Neural cell (in vitro differentiated cells): ENCODE measurements at regions not wholly inside any gene's neighbourhood (a gene's known extent, or its start where the extent isn't known, plus 50 kb on each side); places are given as distances from the start of the nearest gene placed in this dataset.

ENCODE experiments used
- H2AFZ ChIP-seq: fragments of 200-600, 300-800 bp; sonication (generic), shearing (Covaris generic); 2 replicates; pipeline ENCODE4 v1.6.0; 2014; ENCODE audit warnings: low read depth, mild to moderate bottlenecking, antibody characterized with exemption, low read length, moderate library complexity
- H3F3A ChIP-seq: fragments of 200-600 bp; shearing (Covaris generic); 2 replicates; pipeline ENCODE4 v1.6.1; 2016; ENCODE audit warnings: mild to moderate bottlenecking, moderate library complexity, mixed read lengths, antibody characterized with exemption, low read length; ENCODE audit not compliant: insufficient read depth, poor library complexity, severe bottlenecking
- H3K27ac ChIP-seq: fragments of 200-600, 300-800 bp; sonication (generic), shearing (Covaris generic); 2 replicates; pipeline ENCODE4 v1.5.1; 2014; ENCODE audit warnings: mild to moderate bottlenecking, low read length, moderate library complexity
- H3K27me3 ChIP-seq: fragments of 300-800, 200-600 bp; sonication (generic), shearing (Covaris generic); 2 replicates; pipeline ENCODE4 v1.6.0; 2014; ENCODE audit warnings: mild to moderate bottlenecking, low read depth, low read length, moderate library complexity; ENCODE audit not compliant: insufficient read depth
- H3K36me3 ChIP-seq: fragments of 300-800, 200-600 bp; sonication (generic), shearing (Covaris generic); 2 replicates; pipeline ENCODE4 v1.5.1; 2014; ENCODE audit warnings: mild to moderate bottlenecking, antibody characterized with exemption, low read length, moderate library complexity; ENCODE audit not compliant: insufficient read depth
- H3K4me2 ChIP-seq: fragments of 300-800, 200-600 bp; sonication (generic), shearing (Covaris generic); 2 replicates; pipeline ENCODE4 v1.6.0; 2014; ENCODE audit warnings: mild to moderate bottlenecking, low read length
- H3K4me3 ChIP-seq: fragments of 300-800, 200-600 bp; sonication (generic), shearing (Covaris generic); 2 replicates; pipeline ENCODE4 v1.5.1; 2014; ENCODE audit warnings: mild to moderate bottlenecking, low read length, moderate library complexity
- H3K79me2 ChIP-seq: fragments of 200-600 bp; shearing (Covaris generic); replicated peaks from 2 replicates; pipeline ENCODE4 v1.6.0; 2014; ENCODE audit warnings: mild to moderate bottlenecking, low read length, moderate library complexity; ENCODE audit not compliant: insufficient read depth
- H3K9ac ChIP-seq: fragments of 300-800, 200-600 bp; sonication (generic), shearing (Covaris generic); 2 replicates; pipeline ENCODE4 v1.6.1; 2016; ENCODE audit warnings: mild to moderate bottlenecking, low read length, mixed read lengths
- H3K9me2 ChIP-seq: fragments of 200-600 bp; shearing (Covaris generic); 2 replicates; pipeline ENCODE4 v1.6.1; 2016; ENCODE audit warnings: mild to moderate bottlenecking, low read length, mixed read lengths; ENCODE audit not compliant: insufficient read depth
- H3K9me3 ChIP-seq: fragments of 200-600, 300-800 bp; sonication (generic), shearing (Covaris generic); 2 replicates; pipeline ENCODE4 v1.6.1; 2016; ENCODE audit warnings: mild to moderate bottlenecking, mixed run types, low read length, moderate library complexity, mixed read lengths
- H4K20me1 ChIP-seq: fragments of 200-600 bp; shearing (Covaris generic); 2 replicates; pipeline ENCODE4 v1.6.1; 2016; ENCODE audit warnings: mild to moderate bottlenecking, mixed run types; ENCODE audit not compliant: insufficient read depth
- EP300 ChIP-seq: fragments of 450-650 bp; conservative IDR thresholded peaks from 2 replicates; pipeline ENCODE4 v1.6.1; 2014; ENCODE audit warnings: antibody characterized with exemption, mild to moderate bottlenecking, moderate library complexity; ENCODE audit not compliant: poor library complexity, severe bottlenecking
- EZH2 ChIP-seq: fragments of 200-600, 300-800 bp; shearing (Covaris generic), sonication (generic); IDR thresholded peaks from 2 replicates; pipeline ENCODE4 v1.6.1; 2014; ENCODE audit warnings: antibody characterized with exemption, low read length, borderline replicate concordance, mild to moderate bottlenecking; ENCODE audit not compliant: insufficient read depth, poor library complexity, severe bottlenecking
- MXI1 ChIP-seq: fragments of 450-650 bp; conservative IDR thresholded peaks from 2 replicates; pipeline ENCODE4 v1.6.1; 2014; ENCODE audit warnings: antibody characterized with exemption, mild to moderate bottlenecking; ENCODE audit not compliant: poor library complexity, severe bottlenecking
- POLR2AphosphoS5 ChIP-seq: IDR thresholded peaks from 2 replicates; pipeline ENCODE4 v1.6.1; 2012
- RAD21 ChIP-seq: fragments of 450-650 bp; conservative IDR thresholded peaks from 2 replicates; pipeline ENCODE4 v1.6.1; 2014; ENCODE audit warnings: antibody characterized with exemption, mild to moderate bottlenecking, moderate library complexity
- SMC3 ChIP-seq: fragments of 450-650 bp; conservative IDR thresholded peaks from 2 replicates; pipeline ENCODE4 v1.6.1; 2014; ENCODE audit warnings: antibody characterized with exemption, mild to moderate bottlenecking, moderate library complexity; ENCODE audit not compliant: poor library complexity
- TAF1 ChIP-seq: IDR thresholded peaks from 2 replicates; pipeline ENCODE4 v1.6.1; 2012; ENCODE audit warnings: low read depth
- TF ChIP-seq, protein P1 (sequence below): fragments of 450-650 bp; IDR thresholded peaks from 2 replicates; pipeline ENCODE4 v1.5.1; 2014; ENCODE audit warnings: antibody characterized with exemption, mild to moderate bottlenecking, moderate library complexity; ENCODE audit not compliant: poor library complexity, severe bottlenecking
- TF ChIP-seq, protein P2 (sequence below): IDR thresholded peaks from 2 replicates; pipeline ENCODE4 v1.6.1; 2012; ENCODE audit warnings: borderline replicate concordance

DNA sequence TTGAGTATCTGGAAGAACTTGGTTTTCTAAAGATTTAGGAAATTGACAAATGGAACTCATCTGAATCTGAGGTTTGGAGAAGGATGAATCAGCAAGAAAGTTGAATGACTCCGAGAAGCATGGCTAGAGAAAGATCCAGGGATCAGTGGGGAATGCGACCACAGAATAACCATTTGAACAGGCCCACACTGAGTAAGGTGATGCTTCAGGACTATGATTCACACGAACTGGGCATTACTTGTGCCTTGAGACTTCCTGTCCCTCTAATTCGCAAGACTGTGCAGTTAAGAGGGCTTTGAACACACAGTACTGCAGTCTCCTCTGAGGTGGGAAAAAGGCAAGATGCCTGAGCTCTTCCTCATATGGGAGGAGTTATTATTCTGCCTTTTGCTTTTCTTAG lies 395.5 kb upstream of the POM121L12 start:
- Histone ChIP-seq H4K20me1 (no peaks in the 10 kb centered on the region), H3K79me2 (no peaks in the 10 kb centered on the region), H3K9me2 (no peaks in the 10 kb centered on the region), H3K9me3 (no peaks in the 10 kb centered on the region), H3K9ac (no peak overlapping the region), H3K36me3 (no peaks in the 10 kb centered on the region), H2AFZ (no peak overlapping the region), H3K4me3 (no peak overlapping the region), H3K4me2 (no peak overlapping the region), H3K27ac (no peak overlapping the region), H3F3A (no peaks in the 10 kb centered on the region), H3K27me3 (no peaks in the 10 kb centered on the region)
- TF ChIP-seq, protein P1, sequence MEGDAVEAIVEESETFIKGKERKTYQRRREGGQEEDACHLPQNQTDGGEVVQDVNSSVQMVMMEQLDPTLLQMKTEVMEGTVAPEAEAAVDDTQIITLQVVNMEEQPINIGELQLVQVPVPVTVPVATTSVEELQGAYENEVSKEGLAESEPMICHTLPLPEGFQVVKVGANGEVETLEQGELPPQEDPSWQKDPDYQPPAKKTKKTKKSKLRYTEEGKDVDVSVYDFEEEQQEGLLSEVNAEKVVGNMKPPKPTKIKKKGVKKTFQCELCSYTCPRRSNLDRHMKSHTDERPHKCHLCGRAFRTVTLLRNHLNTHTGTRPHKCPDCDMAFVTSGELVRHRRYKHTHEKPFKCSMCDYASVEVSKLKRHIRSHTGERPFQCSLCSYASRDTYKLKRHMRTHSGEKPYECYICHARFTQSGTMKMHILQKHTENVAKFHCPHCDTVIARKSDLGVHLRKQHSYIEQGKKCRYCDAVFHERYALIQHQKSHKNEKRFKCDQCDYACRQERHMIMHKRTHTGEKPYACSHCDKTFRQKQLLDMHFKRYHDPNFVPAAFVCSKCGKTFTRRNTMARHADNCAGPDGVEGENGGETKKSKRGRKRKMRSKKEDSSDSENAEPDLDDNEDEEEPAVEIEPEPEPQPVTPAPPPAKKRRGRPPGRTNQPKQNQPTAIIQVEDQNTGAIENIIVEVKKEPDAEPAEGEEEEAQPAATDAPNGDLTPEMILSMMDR = no peak
- TF ChIP-seq SMC3 (no peak), POLR2AphosphoS5 (no peak), EZH2 (no peak), EP300 (no peak), TAF1 (no peak), MXI1 (no peak), RAD21 (no peak)
- TF ChIP-seq, protein P2, sequence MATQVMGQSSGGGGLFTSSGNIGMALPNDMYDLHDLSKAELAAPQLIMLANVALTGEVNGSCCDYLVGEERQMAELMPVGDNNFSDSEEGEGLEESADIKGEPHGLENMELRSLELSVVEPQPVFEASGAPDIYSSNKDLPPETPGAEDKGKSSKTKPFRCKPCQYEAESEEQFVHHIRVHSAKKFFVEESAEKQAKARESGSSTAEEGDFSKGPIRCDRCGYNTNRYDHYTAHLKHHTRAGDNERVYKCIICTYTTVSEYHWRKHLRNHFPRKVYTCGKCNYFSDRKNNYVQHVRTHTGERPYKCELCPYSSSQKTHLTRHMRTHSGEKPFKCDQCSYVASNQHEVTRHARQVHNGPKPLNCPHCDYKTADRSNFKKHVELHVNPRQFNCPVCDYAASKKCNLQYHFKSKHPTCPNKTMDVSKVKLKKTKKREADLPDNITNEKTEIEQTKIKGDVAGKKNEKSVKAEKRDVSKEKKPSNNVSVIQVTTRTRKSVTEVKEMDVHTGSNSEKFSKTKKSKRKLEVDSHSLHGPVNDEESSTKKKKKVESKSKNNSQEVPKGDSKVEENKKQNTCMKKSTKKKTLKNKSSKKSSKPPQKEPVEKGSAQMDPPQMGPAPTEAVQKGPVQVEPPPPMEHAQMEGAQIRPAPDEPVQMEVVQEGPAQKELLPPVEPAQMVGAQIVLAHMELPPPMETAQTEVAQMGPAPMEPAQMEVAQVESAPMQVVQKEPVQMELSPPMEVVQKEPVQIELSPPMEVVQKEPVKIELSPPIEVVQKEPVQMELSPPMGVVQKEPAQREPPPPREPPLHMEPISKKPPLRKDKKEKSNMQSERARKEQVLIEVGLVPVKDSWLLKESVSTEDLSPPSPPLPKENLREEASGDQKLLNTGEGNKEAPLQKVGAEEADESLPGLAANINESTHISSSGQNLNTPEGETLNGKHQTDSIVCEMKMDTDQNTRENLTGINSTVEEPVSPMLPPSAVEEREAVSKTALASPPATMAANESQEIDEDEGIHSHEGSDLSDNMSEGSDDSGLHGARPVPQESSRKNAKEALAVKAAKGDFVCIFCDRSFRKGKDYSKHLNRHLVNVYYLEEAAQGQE = no peak

DNA sequence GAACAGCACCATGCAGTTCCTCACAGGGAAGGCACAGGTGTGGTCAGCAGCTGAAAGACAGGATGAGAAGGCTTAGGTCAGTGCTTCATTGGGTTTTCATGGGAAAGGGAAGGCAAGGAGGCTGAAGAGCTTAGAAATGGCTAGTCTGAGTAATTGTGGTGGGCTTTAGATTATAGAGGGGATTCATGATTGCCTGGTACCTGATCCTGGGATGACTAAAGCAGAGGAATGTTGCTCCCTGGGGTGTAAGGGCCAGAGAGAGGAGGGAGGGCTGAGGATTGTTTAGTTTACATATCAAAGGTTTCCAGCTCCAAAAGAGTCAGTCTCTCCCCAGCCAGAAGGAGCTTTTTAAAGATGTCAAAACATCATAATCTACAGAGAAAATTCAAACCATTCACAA lies 396.3 kb upstream of the POM121L12 start:
- no peak overlapping the region for H3K4me3 ChIP-seq
- H3K4me2 ChIP-seq = no peak overlapping the region
- no peaks in the 10 kb centered on the region for H3K9me2 ChIP-seq
- no peaks in the 10 kb centered on the region for H3F3A ChIP-seq
- H3K27me3 ChIP-seq = no peaks in the 10 kb centered on the region
- H3K9me3 ChIP-seq = no peaks in the 10 kb centered on the region
- TF ChIP-seq, protein P1 = no peak
- TF ChIP-seq, protein P2 = no peak
- no peak for TF ChIP-seq TAF1
- TF ChIP-seq RAD21 = no peak
- no peak for TF ChIP-seq SMC3
- TF ChIP-seq EZH2 = no peak
- no peak for TF ChIP-seq MXI1
- TF ChIP-seq POLR2AphosphoS5 = no peak
- no peak for TF ChIP-seq EP300
- no peak overlapping the region for H3K27ac ChIP-seq
- no peaks in the 10 kb centered on the region for H3K36me3 ChIP-seq
- no peak overlapping the region for H2AFZ ChIP-seq
- no peaks in the 10 kb centered on the region for H4K20me1 ChIP-seq
- no peaks in the 10 kb centered on the region for H3K79me2 ChIP-seq
- H3K9ac ChIP-seq = no peak overlapping the region
